Spleen (tissue), 7 donors: ENCODE measurements at regions not wholly inside any gene's neighbourhood (a gene's known extent, or its start where the extent isn't known, plus 50 kb on each side); places are given as distances from the start of the nearest gene placed in this dataset.

ENCODE experiments used
- CTCF ChIP-seq, 11 experiments: fragments of 200-600 bp in 7 of 11; fragments of 450-650 bp in 4 of 11; sonication (generic) in 4 of 11; IDR thresholded peaks in 8 of 11; conservative IDR thresholded peaks in 3 of 11; 1 replicate in 7 of 11; 2 replicates in 4 of 11; pipeline versions ENCODE4 v1.4.0 to v1.8.0; 2016 to 2021; ENCODE audit warnings: antibody characterized with exemption in 11 of 11, inconsistent platforms in 4 of 11, mild to moderate bottlenecking in 1 of 11
- POLR2AphosphoS5 ChIP-seq, 3 donors: sonication (generic); formaldehyde crosslinking; IDR thresholded peaks; one replicate each; pipeline ENCODE4 v1.5.1; 2017; ENCODE audit warnings: antibody characterized with exemption in 3 of 3
- donor health status: DM: no; HTN: no; CAD: no; lungs with moderate emphysema.
- donor health status: DM: no; HTN: no; CAD: no.
- donor health status: DM: no; HTN: no; CAD: no.

- TF ChIP-seq CTCF (IDR thresholded peaks at IDR 0.05 in 8 of 11, conservative IDR thresholded peaks at IDR 0.05 in 3 of 11) (no peak), POLR2AphosphoS5 (IDR thresholded peaks at IDR 0.05) (no peak)
These were observed 91.3 kb upstream of the PLEKHA5 start for GRCh38 chr12:19038209-19038608.
